ENCODE measurements at regions not wholly inside any gene's neighbourhood (a gene's known extent, or its start where the extent isn't known, plus 50 kb on each side); places are given as distances from the start of the nearest gene placed in this dataset.
A peak's percentile ranks its signal among the peaks of the same experiment; 100 is the strongest.

- DNase-seq (ENCODE audit: low read depth, low spot score) = no peak
Observed at GRCh38 chr17:70787721-70788300, 618.5 kb downstream of the KCNJ2 start.

- DNase-seq (ENCODE audit: low read depth, low spot score) = no peak
Observed at GRCh38 chr17:70791748-70792443, 622.6 kb downstream of the KCNJ2 start.

- no peak for DNase-seq (ENCODE audit: low read depth, low spot score)
Observed at GRCh38 chr17:70794738-70795137, 625.4 kb downstream of the KCNJ2 start.

- no peak for DNase-seq (ENCODE audit: low read depth, low spot score)
Observed at GRCh38 chr17:70795620-70796019, 626.3 kb downstream of the KCNJ2 start.

GRCh38 chr17:70796757-70797156 is 627.4 kb downstream of the KCNJ2 start:
- no peak for DNase-seq (ENCODE audit: low read depth, low spot score)

- DNase-seq (ENCODE audit: low read depth, low spot score) = no peak
Observed at GRCh38 chr17:70797166-70797565, 627.8 kb downstream of the KCNJ2 start.

GRCh38 chr17:70804161-70804560 is 634.8 kb downstream of the KCNJ2 start:
- DNase-seq (ENCODE audit: low read depth, low spot score) = peak; percentile 29

- DNase-seq (ENCODE audit: low read depth, low spot score) = no peak
Observed at GRCh38 chr17:70808596-70808995, 639.3 kb downstream of the KCNJ2 start.

- no peak for DNase-seq (ENCODE audit: low read depth, low spot score)
Observed at GRCh38 chr17:70810609-70811008, 641.3 kb downstream of the KCNJ2 start.

- peak; percentile 22 for DNase-seq (ENCODE audit: low read depth, low spot score)
Observed at GRCh38 chr17:70813355-70813930, 644.1 kb downstream of the KCNJ2 start.

GRCh38 chr17:70819183-70819582 is 649.9 kb downstream of the KCNJ2 start:
- no peak for DNase-seq (ENCODE audit: low read depth, low spot score)

GRCh38 chr17:70820276-70820675 is 650.9 kb downstream of the KCNJ2 start:
- DNase-seq (ENCODE audit: low read depth, low spot score) = peak; percentile 26

- peak; percentile 18 for DNase-seq (ENCODE audit: low read depth, low spot score)
Observed at GRCh38 chr17:70825321-70826125, 656.2 kb downstream of the KCNJ2 start.

- DNase-seq (ENCODE audit: low read depth, low spot score) = no peak
Observed at GRCh38 chr17:70829876-70830275, 660.5 kb downstream of the KCNJ2 start.

GRCh38 chr17:70834039-70834438 is 664.7 kb downstream of the KCNJ2 start:
- DNase-seq (ENCODE audit: low read depth, low spot score) = no peak

- peak; percentile 68 for DNase-seq (ENCODE audit: low read depth, low spot score)
Observed at GRCh38 chr17:70848785-70849184, 679.5 kb downstream of the KCNJ2 start.

GRCh38 chr17:70855401-70856054 is 686.2 kb downstream of the KCNJ2 start:
- DNase-seq (ENCODE audit: low read depth, low spot score) = peak; percentile 82

- no peak for DNase-seq (ENCODE audit: low read depth, low spot score)
Observed at GRCh38 chr17:70857351-70857750, 688.0 kb downstream of the KCNJ2 start.

- no peak for DNase-seq (ENCODE audit: low read depth, low spot score)
Observed at GRCh38 chr17:70859829-70860228, 690.5 kb downstream of the KCNJ2 start.

GRCh38 chr17:70862295-70862694 is 693.0 kb downstream of the KCNJ2 start:
- DNase-seq (ENCODE audit: low read depth, low spot score) = no peak

GRCh38 chr17:70863436-70864248 is 694.3 kb downstream of the KCNJ2 start:
- DNase-seq (ENCODE audit: low read depth, low spot score) = no peak
